ENCODE measurements at regions not wholly inside any gene's neighbourhood (a gene's known extent, or its start where the extent isn't known, plus 50 kb on each side); places are given as distances from the start of the nearest gene placed in this dataset.
A peak's percentile ranks its signal among the peaks of the same experiment; 100 is the strongest.

DNA sequence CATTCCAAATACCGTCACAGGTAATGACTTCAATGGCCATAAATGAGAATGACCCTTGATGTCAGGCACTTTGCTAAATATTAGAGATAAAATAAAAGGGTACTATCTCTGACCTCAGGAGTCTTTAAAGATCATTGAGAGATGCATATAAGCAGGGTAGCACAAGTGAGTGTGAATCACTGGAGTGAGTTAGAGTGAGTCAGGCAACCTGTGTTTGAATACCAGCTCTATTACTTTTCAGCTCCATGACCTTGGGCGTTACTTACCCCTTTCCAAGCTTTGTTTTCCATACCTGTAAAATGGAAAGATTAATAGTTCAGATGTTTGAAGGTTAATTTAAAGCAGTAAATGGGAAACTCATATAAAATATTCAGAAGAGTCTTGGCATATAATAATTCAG, 1058.0 kb upstream of the ADGRL4 start:
- Histone ChIP-seq H3K27me3 (replicated peaks; ENCODE audit: insufficient read depth) (no peaks in the 10 kb centered on the region), H3K4me1 (ENCODE audit: insufficient read depth) (no peaks in the 10 kb centered on the region), H3K9me2 (ENCODE audit: insufficient read depth) (no peaks in the 10 kb centered on the region), H2AFZ (no peak overlapping the region), H3K9me3 (ENCODE audit: low read depth) (no peaks in the 10 kb centered on the region), H3K4me3 (no peak overlapping the region), H3K79me2 (ENCODE audit: insufficient read depth) (no peaks in the 10 kb centered on the region), H3K9ac (no peak overlapping the region), H3K4me2 (ENCODE audit: unreplicated experiment) (no peak overlapping the region), H4K20me1 (ENCODE audit: insufficient read depth) (no peaks in the 10 kb centered on the region), H3K36me3 (ENCODE audit: low read depth) (no peaks in the 10 kb centered on the region), H3K27ac (no peak overlapping the region), H3F3A (ENCODE audit: insufficient read depth) (no peaks in the 10 kb centered on the region)
- WGBS, 2 experiments (ENCODE audit: low coverage in 1 of 2, low lambda C conversion rate in 2 of 2, missing lambda C conversion rate in 2 of 2), result 52 to 54% methylated on average over 2 of the region's 2 CpGs
- DNase-seq, result peak; percentile 9
- in situ Hi-C loops (cut with MboI), result no loop called here
- TF ChIP-seq EZH2phosphoT487 (IDR thresholded peaks at IDR 0.05; ENCODE audit: insufficient read depth, low read depth), result no peak

DNA sequence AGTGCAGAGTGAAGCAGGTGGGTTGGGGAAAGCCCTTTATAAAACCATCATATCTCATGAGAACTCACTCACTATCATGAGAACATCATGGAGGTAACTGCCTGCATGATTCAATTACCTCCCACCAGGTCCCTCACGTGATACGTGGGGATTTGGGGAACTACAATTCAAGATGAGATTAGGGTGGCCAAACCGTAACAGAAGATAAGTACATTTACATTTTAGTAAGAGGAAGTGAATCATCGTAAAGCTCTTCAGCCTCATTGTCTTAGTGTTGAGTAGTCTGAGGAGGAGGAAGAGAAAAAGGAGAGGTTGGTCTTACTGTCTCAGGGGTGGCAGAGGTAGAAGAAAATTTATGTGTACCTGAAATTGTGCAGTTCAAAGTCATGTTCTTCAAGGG, 1053.4 kb upstream of the ADGRL4 start:
- no peaks in the 10 kb centered on the region for H3K36me3 ChIP-seq (ENCODE audit: low read depth)
- H4K20me1 ChIP-seq (ENCODE audit: insufficient read depth), result no peaks in the 10 kb centered on the region
- no peaks in the 10 kb centered on the region for H3K4me1 ChIP-seq (ENCODE audit: insufficient read depth)
- no peaks in the 10 kb centered on the region for H3K79me2 ChIP-seq (ENCODE audit: insufficient read depth)
- WGBS, 2 experiments (ENCODE audit: low coverage in 1 of 2, low lambda C conversion rate in 2 of 2, missing lambda C conversion rate in 2 of 2), result 64 to 75% methylated on average over 4 of the region's 4 CpGs
- no peak overlapping the region for H3K27ac ChIP-seq
- no peak overlapping the region for H2AFZ ChIP-seq
- DNase-seq, result no peak
- in situ Hi-C loops (cut with MboI), result no loop called here
- H3F3A ChIP-seq (ENCODE audit: insufficient read depth), result no peaks in the 10 kb centered on the region
- no peak overlapping the region for H3K4me3 ChIP-seq
- H3K27me3 ChIP-seq (replicated peaks; ENCODE audit: insufficient read depth), result no peaks in the 10 kb centered on the region
- TF ChIP-seq EZH2 (IDR thresholded peaks at IDR 0.05; ENCODE audit: insufficient read depth, poor library complexity, severe bottlenecking) (no peak), EZH2phosphoT487 (IDR thresholded peaks at IDR 0.05; ENCODE audit: insufficient read depth, low read depth) (no peak)
- H3K9me2 ChIP-seq (ENCODE audit: insufficient read depth), result no peaks in the 10 kb centered on the region
- H3K9ac ChIP-seq, result no peak overlapping the region
- no peaks in the 10 kb centered on the region for H3K9me3 ChIP-seq (ENCODE audit: low read depth)
- no peak overlapping the region for H3K4me2 ChIP-seq (ENCODE audit: unreplicated experiment)

GRCh38 chr1:80056179-80056578, 1049.6 kb upstream of the ADGRL4 start:
- Histone ChIP-seq H3K27ac (no peak overlapping the region), H3K79me2 (ENCODE audit: insufficient read depth) (no peaks in the 10 kb centered on the region), H3K4me2 (ENCODE audit: unreplicated experiment) (no peak overlapping the region), H3K9ac (no peak overlapping the region), H3K4me3 (no peak overlapping the region), H3K9me3 (ENCODE audit: low read depth) (no peaks in the 10 kb centered on the region), H2AFZ (no peak overlapping the region), H3K4me1 (ENCODE audit: insufficient read depth) (no peaks in the 10 kb centered on the region), H3F3A (ENCODE audit: insufficient read depth) (no peaks in the 10 kb centered on the region), H3K27me3 (replicated peaks; ENCODE audit: insufficient read depth) (no peaks in the 10 kb centered on the region), H3K36me3 (ENCODE audit: low read depth) (no peaks in the 10 kb centered on the region), H4K20me1 (ENCODE audit: insufficient read depth) (no peaks in the 10 kb centered on the region), H3K9me2 (ENCODE audit: insufficient read depth) (no peaks in the 10 kb centered on the region)
- in situ Hi-C loops (cut with MboI), result no loop called here
- no peak for DNase-seq
- TF ChIP-seq EZH2phosphoT487 (IDR thresholded peaks at IDR 0.05; ENCODE audit: insufficient read depth, low read depth), result no peak
- TF ChIP-seq EZH2 (IDR thresholded peaks at IDR 0.05; ENCODE audit: insufficient read depth, poor library complexity, severe bottlenecking), result no peak

DNA sequence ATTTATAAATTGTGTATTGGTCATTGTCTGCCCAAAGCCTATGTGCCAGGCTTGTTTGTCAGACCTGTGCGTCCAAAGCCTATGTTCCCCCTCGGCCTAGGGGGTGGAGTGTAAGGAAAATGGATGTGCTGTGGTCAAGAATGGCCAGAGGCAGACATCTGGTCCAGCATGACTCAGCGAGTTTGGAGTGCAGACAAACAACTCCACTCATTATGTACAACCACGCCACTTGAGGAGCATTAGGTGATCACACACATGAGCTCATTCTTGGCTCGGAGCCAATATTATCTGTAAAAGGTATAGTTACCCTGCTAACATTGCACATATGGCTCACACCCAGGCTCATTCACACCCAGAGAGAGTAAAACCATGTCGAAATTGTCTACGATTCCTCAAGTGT, 1047.6 kb upstream of the ADGRL4 start:
- Histone ChIP-seq H3K4me2 (ENCODE audit: unreplicated experiment) (no peak overlapping the region), H3K36me3 (ENCODE audit: low read depth) (no peaks in the 10 kb centered on the region), H3F3A (ENCODE audit: insufficient read depth) (no peaks in the 10 kb centered on the region), H4K20me1 (ENCODE audit: insufficient read depth) (no peaks in the 10 kb centered on the region), H3K27ac (no peak overlapping the region), H3K9me2 (ENCODE audit: insufficient read depth) (no peaks in the 10 kb centered on the region), H3K27me3 (replicated peaks; ENCODE audit: insufficient read depth) (no peaks in the 10 kb centered on the region), H3K4me1 (ENCODE audit: insufficient read depth) (no peaks in the 10 kb centered on the region), H3K4me3 (no peak overlapping the region), H2AFZ (no peak overlapping the region), H3K9ac (no peak overlapping the region), H3K79me2 (ENCODE audit: insufficient read depth) (no peaks in the 10 kb centered on the region), H3K9me3 (ENCODE audit: low read depth) (no peaks in the 10 kb centered on the region)
- 60 to 62% methylated on average over 7 of the region's 7 CpGs for WGBS, 2 experiments (ENCODE audit: low coverage in 1 of 2, low lambda C conversion rate in 2 of 2, missing lambda C conversion rate in 2 of 2)
- TF ChIP-seq EZH2 (IDR thresholded peaks at IDR 0.05; ENCODE audit: insufficient read depth, poor library complexity, severe bottlenecking) (no peak), EZH2phosphoT487 (IDR thresholded peaks at IDR 0.05; ENCODE audit: insufficient read depth, low read depth) (no peak)
- DNase-seq, result peak; percentile 47
- in situ Hi-C loops (cut with MboI), result no loop called here

DNA sequence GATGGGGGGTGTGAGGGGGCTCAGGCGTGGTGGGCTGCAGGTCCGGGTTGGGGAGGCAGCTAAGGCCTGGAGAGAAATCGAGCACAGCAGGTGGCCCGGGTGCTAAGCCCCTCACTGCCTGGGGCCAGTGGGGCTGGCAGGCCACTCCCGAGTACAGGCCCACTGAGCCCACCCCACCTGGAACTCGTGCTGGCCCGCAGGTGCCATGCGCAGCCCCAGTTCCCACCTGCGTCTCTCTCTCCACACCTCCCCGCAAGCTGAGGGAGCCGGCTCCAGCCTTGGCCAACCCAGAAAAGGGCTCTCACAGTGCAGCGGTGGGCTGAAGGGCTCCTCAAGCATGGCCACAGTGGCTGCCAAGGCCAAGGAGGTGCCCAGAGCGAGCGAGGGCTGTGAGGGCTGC, 1047.1 kb upstream of the ADGRL4 start:
- H3K4me2 ChIP-seq (ENCODE audit: unreplicated experiment), result no peak overlapping the region
- no peak for DNase-seq
- H4K20me1 ChIP-seq (ENCODE audit: insufficient read depth), result no peaks in the 10 kb centered on the region
- no peaks in the 10 kb centered on the region for H3K79me2 ChIP-seq (ENCODE audit: insufficient read depth)
- TF ChIP-seq EZH2phosphoT487 (IDR thresholded peaks at IDR 0.05; ENCODE audit: insufficient read depth, low read depth) (no peak), EZH2 (IDR thresholded peaks at IDR 0.05; ENCODE audit: insufficient read depth, poor library complexity, severe bottlenecking) (no peak)
- H3K9me2 ChIP-seq (ENCODE audit: insufficient read depth), result no peaks in the 10 kb centered on the region
- H3K9ac ChIP-seq, result no peak overlapping the region
- no peak overlapping the region for H3K27ac ChIP-seq
- no peak overlapping the region for H2AFZ ChIP-seq
- WGBS, 2 experiments (ENCODE audit: low coverage in 1 of 2, low lambda C conversion rate in 2 of 2, missing lambda C conversion rate in 2 of 2), result 88 to 96% methylated on average over 5 to 13 of the region's 14 CpGs
- no peaks in the 10 kb centered on the region for H3F3A ChIP-seq (ENCODE audit: insufficient read depth)
- H3K27me3 ChIP-seq (replicated peaks; ENCODE audit: insufficient read depth), result no peaks in the 10 kb centered on the region
- no peaks in the 10 kb centered on the region for H3K4me1 ChIP-seq (ENCODE audit: insufficient read depth)
- no peaks in the 10 kb centered on the region for H3K36me3 ChIP-seq (ENCODE audit: low read depth)
- no peaks in the 10 kb centered on the region for H3K9me3 ChIP-seq (ENCODE audit: low read depth)
- in situ Hi-C loops (cut with MboI), result no loop called here
- no peak overlapping the region for H3K4me3 ChIP-seq

Data from GM23248 (cell line).